ENCODE measurements at regions not wholly inside any gene's neighbourhood (a gene's known extent, or its start where the extent isn't known, plus 50 kb on each side); places are given as distances from the start of the nearest gene placed in this dataset.
A peak's percentile ranks its signal among the peaks of the same experiment; 100 is the strongest.

DNA sequence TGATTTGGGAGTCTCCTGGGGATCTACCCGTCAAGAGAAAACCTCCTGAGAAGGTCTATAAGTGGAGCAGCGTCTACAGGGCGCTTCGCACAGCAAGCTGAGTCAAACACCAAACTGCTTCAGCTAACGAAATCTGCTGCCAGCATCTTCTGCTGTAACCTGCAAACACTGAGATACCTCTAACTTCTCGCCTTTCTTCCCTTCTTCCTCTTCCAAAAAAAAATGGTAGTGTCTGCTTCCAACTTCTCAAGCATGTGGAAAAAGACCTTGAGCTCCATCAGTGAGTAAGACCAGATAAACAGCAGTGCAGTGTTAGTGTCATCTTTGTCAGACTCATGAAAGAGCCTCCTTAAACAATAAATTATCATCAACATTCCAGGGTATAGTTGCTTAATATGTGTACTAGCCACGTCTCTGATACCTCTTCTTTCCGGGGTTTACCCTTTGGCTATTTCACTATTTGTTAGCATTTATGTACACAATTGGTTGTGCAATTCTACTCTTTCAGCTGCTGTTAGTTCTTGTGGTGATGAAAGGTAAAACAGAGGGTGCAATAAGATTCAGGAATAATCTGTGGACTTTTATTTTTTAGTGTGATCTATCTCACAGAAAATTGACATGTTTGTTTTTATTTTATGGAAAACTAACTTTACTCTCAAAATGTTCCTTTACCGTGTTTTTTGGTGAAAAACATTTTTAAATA is 81.6 kb downstream of the LLPH start (continued):
- TF ChIP-seq ATAD3A (CRISPR knock-in tag; IDR thresholded peaks at IDR 0.05) (no peak), SALL1 (CRISPR knock-in tag; IDR thresholded peaks at IDR 0.05) (peak; percentile 88), DNMT1 (CRISPR knock-in tag; IDR thresholded peaks at IDR 0.05) (no peak), NAIF1 (CRISPR knock-in tag; IDR thresholded peaks at IDR 0.05; ENCODE audit: borderline replicate concordance) (no peak), ARNT (IDR thresholded peaks at IDR 0.05) (no peak), PRPF4 (IDR thresholded peaks at IDR 0.05; ENCODE audit: low read depth, low read length, poor library complexity, severe bottlenecking) (no peak), PAF1 (CRISPR knock-in tag; IDR thresholded peaks at IDR 0.05) (no peak), ADNP (CRISPR knock-in tag; IDR thresholded peaks at IDR 0.05) (no peak), SP1 (IDR thresholded peaks at IDR 0.05) (no peak), SP1 (CRISPR knock-in tag; IDR thresholded peaks at IDR 0.05) (no peak), NR2C2 (CRISPR knock-in tag; IDR thresholded peaks at IDR 0.05; ENCODE audit: borderline replicate concordance) (peak; percentile 57; the same call in 1 of the 2 replicates), HHEX (CRISPR knock-in tag; IDR thresholded peaks at IDR 0.05) (peak; percentile 77; the same call in 1 of the 2 replicates), ZNF616 (CRISPR knock-in tag; IDR thresholded peaks at IDR 0.05; ENCODE audit: low read depth) (no peak), ZNF709 (CRISPR knock-in tag; IDR thresholded peaks at IDR 0.05) (no peak), MAFK (conservative IDR thresholded peaks at IDR 0.05 in 1 of 2, IDR thresholded peaks at IDR 0.05 in 1 of 2; ENCODE audit: low read length in 2 of 2) (no peak)
- TF ChIP-seq, protein P1, sequence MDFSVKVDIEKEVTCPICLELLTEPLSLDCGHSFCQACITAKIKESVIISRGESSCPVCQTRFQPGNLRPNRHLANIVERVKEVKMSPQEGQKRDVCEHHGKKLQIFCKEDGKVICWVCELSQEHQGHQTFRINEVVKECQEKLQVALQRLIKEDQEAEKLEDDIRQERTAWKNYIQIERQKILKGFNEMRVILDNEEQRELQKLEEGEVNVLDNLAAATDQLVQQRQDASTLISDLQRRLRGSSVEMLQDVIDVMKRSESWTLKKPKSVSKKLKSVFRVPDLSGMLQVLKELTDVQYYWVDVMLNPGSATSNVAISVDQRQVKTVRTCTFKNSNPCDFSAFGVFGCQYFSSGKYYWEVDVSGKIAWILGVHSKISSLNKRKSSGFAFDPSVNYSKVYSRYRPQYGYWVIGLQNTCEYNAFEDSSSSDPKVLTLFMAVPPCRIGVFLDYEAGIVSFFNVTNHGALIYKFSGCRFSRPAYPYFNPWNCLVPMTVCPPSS (IDR thresholded peaks at IDR 0.05), result no peak
- TF ChIP-seq, protein P2, sequence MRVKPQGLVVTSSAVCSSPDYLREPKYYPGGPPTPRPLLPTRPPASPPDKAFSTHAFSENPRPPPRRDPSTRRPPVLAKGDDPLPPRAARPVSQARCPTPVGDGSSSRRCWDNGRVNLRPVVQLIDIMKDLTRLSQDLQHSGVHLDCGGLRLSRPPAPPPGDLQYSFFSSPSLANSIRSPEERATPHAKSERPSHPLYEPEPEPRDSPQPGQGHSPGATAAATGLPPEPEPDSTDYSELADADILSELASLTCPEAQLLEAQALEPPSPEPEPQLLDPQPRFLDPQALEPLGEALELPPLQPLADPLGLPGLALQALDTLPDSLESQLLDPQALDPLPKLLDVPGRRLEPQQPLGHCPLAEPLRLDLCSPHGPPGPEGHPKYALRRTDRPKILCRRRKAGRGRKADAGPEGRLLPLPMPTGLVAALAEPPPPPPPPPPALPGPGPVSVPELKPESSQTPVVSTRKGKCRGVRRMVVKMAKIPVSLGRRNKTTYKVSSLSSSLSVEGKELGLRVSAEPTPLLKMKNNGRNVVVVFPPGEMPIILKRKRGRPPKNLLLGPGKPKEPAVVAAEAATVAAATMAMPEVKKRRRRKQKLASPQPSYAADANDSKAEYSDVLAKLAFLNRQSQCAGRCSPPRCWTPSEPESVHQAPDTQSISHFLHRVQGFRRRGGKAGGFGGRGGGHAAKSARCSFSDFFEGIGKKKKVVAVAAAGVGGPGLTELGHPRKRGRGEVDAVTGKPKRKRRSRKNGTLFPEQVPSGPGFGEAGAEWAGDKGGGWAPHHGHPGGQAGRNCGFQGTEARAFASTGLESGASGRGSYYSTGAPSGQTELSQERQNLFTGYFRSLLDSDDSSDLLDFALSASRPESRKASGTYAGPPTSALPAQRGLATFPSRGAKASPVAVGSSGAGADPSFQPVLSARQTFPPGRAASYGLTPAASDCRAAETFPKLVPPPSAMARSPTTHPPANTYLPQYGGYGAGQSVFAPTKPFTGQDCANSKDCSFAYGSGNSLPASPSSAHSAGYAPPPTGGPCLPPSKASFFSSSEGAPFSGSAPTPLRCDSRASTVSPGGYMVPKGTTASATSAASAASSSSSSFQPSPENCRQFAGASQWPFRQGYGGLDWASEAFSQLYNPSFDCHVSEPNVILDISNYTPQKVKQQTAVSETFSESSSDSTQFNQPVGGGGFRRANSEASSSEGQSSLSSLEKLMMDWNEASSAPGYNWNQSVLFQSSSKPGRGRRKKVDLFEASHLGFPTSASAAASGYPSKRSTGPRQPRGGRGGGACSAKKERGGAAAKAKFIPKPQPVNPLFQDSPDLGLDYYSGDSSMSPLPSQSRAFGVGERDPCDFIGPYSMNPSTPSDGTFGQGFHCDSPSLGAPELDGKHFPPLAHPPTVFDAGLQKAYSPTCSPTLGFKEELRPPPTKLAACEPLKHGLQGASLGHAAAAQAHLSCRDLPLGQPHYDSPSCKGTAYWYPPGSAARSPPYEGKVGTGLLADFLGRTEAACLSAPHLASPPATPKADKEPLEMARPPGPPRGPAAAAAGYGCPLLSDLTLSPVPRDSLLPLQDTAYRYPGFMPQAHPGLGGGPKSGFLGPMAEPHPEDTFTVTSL (CRISPR knock-in tag; IDR thresholded peaks at IDR 0.05; ENCODE audit: borderline replicate concordance), result peak; percentile 95; the same call in 1 of the 2 replicates
- TF ChIP-seq, protein P3, sequence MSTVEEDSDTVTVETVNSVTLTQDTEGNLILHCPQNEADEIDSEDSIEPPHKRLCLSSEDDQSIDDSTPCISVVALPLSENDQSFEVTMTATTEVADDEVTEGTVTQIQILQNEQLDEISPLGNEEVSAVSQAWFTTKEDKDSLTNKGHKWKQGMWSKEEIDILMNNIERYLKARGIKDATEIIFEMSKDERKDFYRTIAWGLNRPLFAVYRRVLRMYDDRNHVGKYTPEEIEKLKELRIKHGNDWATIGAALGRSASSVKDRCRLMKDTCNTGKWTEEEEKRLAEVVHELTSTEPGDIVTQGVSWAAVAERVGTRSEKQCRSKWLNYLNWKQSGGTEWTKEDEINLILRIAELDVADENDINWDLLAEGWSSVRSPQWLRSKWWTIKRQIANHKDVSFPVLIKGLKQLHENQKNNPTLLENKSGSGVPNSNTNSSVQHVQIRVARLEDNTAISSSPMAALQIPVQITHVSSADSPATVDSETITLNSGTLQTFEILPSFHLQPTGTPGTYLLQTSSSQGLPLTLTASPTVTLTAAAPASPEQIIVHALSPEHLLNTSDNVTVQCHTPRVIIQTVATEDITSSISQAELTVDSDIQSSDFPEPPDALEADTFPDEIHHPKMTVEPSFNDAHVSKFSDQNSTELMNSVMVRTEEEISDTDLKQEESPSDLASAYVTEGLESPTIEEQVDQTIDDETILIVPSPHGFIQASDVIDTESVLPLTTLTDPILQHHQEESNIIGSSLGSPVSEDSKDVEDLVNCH (CRISPR knock-in tag; IDR thresholded peaks at IDR 0.05), result no peak
- TF ChIP-seq, protein P4, sequence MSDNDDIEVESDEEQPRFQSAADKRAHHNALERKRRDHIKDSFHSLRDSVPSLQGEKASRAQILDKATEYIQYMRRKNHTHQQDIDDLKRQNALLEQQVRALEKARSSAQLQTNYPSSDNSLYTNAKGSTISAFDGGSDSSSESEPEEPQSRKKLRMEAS (IDR thresholded peaks at IDR 0.05), result peak; percentile 66
- TF ChIP-seq, protein P5, sequence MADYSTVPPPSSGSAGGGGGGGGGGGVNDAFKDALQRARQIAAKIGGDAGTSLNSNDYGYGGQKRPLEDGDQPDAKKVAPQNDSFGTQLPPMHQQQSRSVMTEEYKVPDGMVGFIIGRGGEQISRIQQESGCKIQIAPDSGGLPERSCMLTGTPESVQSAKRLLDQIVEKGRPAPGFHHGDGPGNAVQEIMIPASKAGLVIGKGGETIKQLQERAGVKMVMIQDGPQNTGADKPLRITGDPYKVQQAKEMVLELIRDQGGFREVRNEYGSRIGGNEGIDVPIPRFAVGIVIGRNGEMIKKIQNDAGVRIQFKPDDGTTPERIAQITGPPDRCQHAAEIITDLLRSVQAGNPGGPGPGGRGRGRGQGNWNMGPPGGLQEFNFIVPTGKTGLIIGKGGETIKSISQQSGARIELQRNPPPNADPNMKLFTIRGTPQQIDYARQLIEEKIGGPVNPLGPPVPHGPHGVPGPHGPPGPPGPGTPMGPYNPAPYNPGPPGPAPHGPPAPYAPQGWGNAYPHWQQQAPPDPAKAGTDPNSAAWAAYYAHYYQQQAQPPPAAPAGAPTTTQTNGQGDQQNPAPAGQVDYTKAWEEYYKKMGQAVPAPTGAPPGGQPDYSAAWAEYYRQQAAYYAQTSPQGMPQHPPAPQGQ (CRISPR knock-in tag; IDR thresholded peaks at IDR 0.05; ENCODE audit: borderline replicate concordance), result no peak

All from HepG2 (cell line).